ENCODE measurements at regions not wholly inside any gene's neighbourhood (a gene's known extent, or its start where the extent isn't known, plus 50 kb on each side); places are given as distances from the start of the nearest gene placed in this dataset.

GRCh38 chr6:167574431-167575151, 249.7 kb downstream of the TTLL2 start:
- DNase-seq (ENCODE audit: low spot score): no peak

- no peak for DNase-seq (ENCODE audit: low spot score)
These were observed 250.3 kb downstream of the TTLL2 start for GRCh38 chr6:167575158-167575696.

- no peak for DNase-seq (ENCODE audit: low spot score)
These were observed 250.5 kb upstream of the AFDN start for GRCh38 chr6:167576050-167576741.

GRCh38 chr6:167576828-167577503, 249.7 kb upstream of the AFDN start:
- no peak for DNase-seq (ENCODE audit: low spot score)

- no peak for DNase-seq (ENCODE audit: low spot score)
These were observed 248.8 kb upstream of the AFDN start for GRCh38 chr6:167577891-167578361.

- no peak for DNase-seq (ENCODE audit: low spot score)
These were observed 248.3 kb upstream of the AFDN start for GRCh38 chr6:167578371-167578901.

- no peak for DNase-seq (ENCODE audit: low spot score)
These were observed 246.7 kb upstream of the AFDN start for GRCh38 chr6:167579806-167580618.

GRCh38 chr6:167580619-167580911, 246.1 kb upstream of the AFDN start:
- DNase-seq (ENCODE audit: low spot score): no peak

- no peak for DNase-seq (ENCODE audit: low spot score)
These were observed 245.1 kb upstream of the AFDN start for GRCh38 chr6:167581637-167582036.

GRCh38 chr6:167583412-167583811, 243.3 kb upstream of the AFDN start:
- no peak for DNase-seq (ENCODE audit: low spot score)

- no peak for DNase-seq (ENCODE audit: low spot score)
These were observed 238.4 kb upstream of the AFDN start for GRCh38 chr6:167588181-167588919.

- DNase-seq (ENCODE audit: low spot score): no peak
These were observed 237.6 kb upstream of the AFDN start for GRCh38 chr6:167588920-167589614.

GRCh38 chr6:167589615-167589940, 237.1 kb upstream of the AFDN start:
- no peak for DNase-seq (ENCODE audit: low spot score)

GRCh38 chr6:167590193-167590592, 236.5 kb upstream of the AFDN start:
- no peak for DNase-seq (ENCODE audit: low spot score)

All from mesenteric fat pad (tissue), 1 donor.